H1 (cell line): ENCODE measurements at regions not wholly inside any gene's neighbourhood (a gene's known extent, or its start where the extent isn't known, plus 50 kb on each side); places are given as distances from the start of the nearest gene placed in this dataset.

Experiments
- CTCF ChIA-PET: fragments of 300-600 bp; sonication (Branson Sonifier 250); formaldehyde crosslinking; loops from one replicate; lab custom pipeline; 2021; ENCODE audit not compliant: partially characterized antibody; lab: Charles Lee
- POLR2A ChIA-PET: fragments of 300-600 bp; sonication (Branson Sonifier 250); formaldehyde crosslinking; loops from one replicate; lab custom pipeline; 2021; ENCODE audit warnings: inconsistent platforms; ENCODE audit not compliant: partially characterized antibody; lab: Charles Lee
- DNase-seq, 2 experiments: peaks; one replicate each; pipeline versions ENCODE4 v3.0.0 to v3.0.0-alpha.2; 2010 to 2022; ENCODE audit warnings: low spot score in 2 of 2, low read depth in 1 of 2, mixed read lengths in 1 of 2
- FAIRE-seq: peaks from 2 replicates; lab custom pipeline; 2011; peaks lifted over from hg19 to GRCh38; lab: Jason Lieb, UNC
- H2AFZ ChIP-seq: 2 replicates; pipeline ENCODE4 v1.8.1; 2012; ENCODE audit warnings: low read length, inconsistent platforms
- H2AK5ac ChIP-seq: 2 replicates; pipeline ENCODE4 v1.6.1; 2013; ENCODE audit warnings: low read depth, low read length
- H2BK120ac ChIP-seq: replicated peaks from 2 replicates; pipeline ENCODE3; 2013; ENCODE audit warnings: low read depth, low read length, inconsistent platforms
- H2BK12ac ChIP-seq: 2 replicates; pipeline ENCODE4 v1.6.1; 2013; ENCODE audit warnings: low read depth, low read length
- H2BK15ac ChIP-seq: 2 replicates; pipeline ENCODE4 v1.6.1; 2013; ENCODE audit warnings: low read length
- H2BK20ac ChIP-seq: 2 replicates; pipeline ENCODE4 v1.6.1; 2013; ENCODE audit warnings: low read length
- H2BK5ac ChIP-seq: 2 replicates; pipeline ENCODE4 v1.6.1; 2013; ENCODE audit warnings: low read depth, low read length
- H3K14ac ChIP-seq: 2 replicates; pipeline ENCODE4 v1.6.1; 2013; ENCODE audit warnings: inconsistent platforms; ENCODE audit not compliant: insufficient read length
- H3K18ac ChIP-seq: 2 replicates; pipeline ENCODE4 v1.6.1; 2013; ENCODE audit warnings: low read length; ENCODE audit errors: extremely low read depth
- H3K23ac ChIP-seq: 2 replicates; pipeline ENCODE4 v1.6.1; 2013; ENCODE audit warnings: inconsistent platforms; ENCODE audit not compliant: insufficient read length
- H3K23me2 ChIP-seq: 2 replicates; pipeline ENCODE4 v1.6.1; 2013; ENCODE audit warnings: low read depth, low read length
- H3K27ac ChIP-seq: 2 replicates; pipeline ENCODE4 v1.6.1; 2011; ENCODE audit warnings: low read depth, low read length, inconsistent platforms
- H3K27me3 ChIP-seq, 4 experiments: replicated peaks in 1 of 4; 1 replicate in 1 of 4; 2 replicates in 3 of 4; pipeline versions ENCODE4 v1.6.1 to v1.8.1; 2011 to 2013; ENCODE audit warnings: low read length in 3 of 4, mild to moderate bottlenecking in 3 of 4, inconsistent platforms in 2 of 4, mixed read lengths in 2 of 4, moderate library complexity in 1 of 4; ENCODE audit not compliant: control insufficient read depth in 3 of 4, insufficient read depth in 3 of 4; ENCODE audit errors: extremely low read depth in 1 of 4
- H3K36me3 ChIP-seq, 4 experiments: 2 replicates each; pipeline versions ENCODE4 v1.6.1 to v1.8.1; 2011 to 2013; ENCODE audit warnings: mild to moderate bottlenecking in 4 of 4, low read length in 3 of 4, moderate library complexity in 2 of 4, control low read depth in 1 of 4, inconsistent platforms in 1 of 4; ENCODE audit not compliant: insufficient read depth in 4 of 4, control insufficient read depth in 2 of 4
- H3K4ac ChIP-seq: replicated peaks from 2 replicates; pipeline ENCODE3; 2013; ENCODE audit warnings: low read length, low read depth, mixed read lengths, inconsistent platforms; ENCODE audit not compliant: insufficient read length
- H3K4me1 ChIP-seq, 4 experiments: replicated peaks in 1 of 4; 1 replicate in 1 of 4; 2 replicates in 3 of 4; pipeline versions ENCODE4 v1.6.1 to v1.8.1; 2011 to 2013; ENCODE audit warnings: low read length in 3 of 4, inconsistent platforms in 2 of 4, mixed read lengths in 1 of 4; ENCODE audit not compliant: insufficient read depth in 4 of 4, control insufficient read depth in 3 of 4
- H3K4me2 ChIP-seq, 2 experiments: 2 replicates each; pipeline versions ENCODE4 v1.6.1 to v1.8.1; 2011 to 2013; ENCODE audit warnings: low read depth in 2 of 2, low read length in 2 of 2, control low read depth in 1 of 2, inconsistent platforms in 1 of 2, mild to moderate bottlenecking in 1 of 2; ENCODE audit not compliant: insufficient read depth in 1 of 2
- H3K4me3 ChIP-seq, 4 experiments: fragments of 200-600, 300-600 bp in 1 of 4; sonication (generic), shearing (Covaris generic), sonication (Bioruptor Twin) in 1 of 4; 2 replicates each; pipeline versions ENCODE4 v1.5.1 to v1.8.1; 2011 to 2016; ENCODE audit warnings: low read length in 4 of 4, low read depth in 3 of 4, control low read depth in 2 of 4, inconsistent platforms in 2 of 4, mild to moderate bottlenecking in 2 of 4, mixed read lengths in 1 of 4, moderate library complexity in 1 of 4; ENCODE audit not compliant: insufficient read depth in 2 of 4; ENCODE audit errors: extremely low read depth in 1 of 4
- H3K56ac ChIP-seq: replicated peaks from 2 replicates; pipeline ENCODE3; 2013; ENCODE audit warnings: low read depth, mild to moderate bottlenecking, mixed read lengths, low read length, inconsistent platforms; ENCODE audit not compliant: insufficient read length
- H3K79me1 ChIP-seq: 2 replicates; pipeline ENCODE4 v1.6.1; 2013; ENCODE audit warnings: low read depth, low read length, control low read depth
- H3K79me2 ChIP-seq, 2 experiments: 2 replicates each; pipeline versions ENCODE4 v1.6.1 to v1.8.1; 2012 to 2013; ENCODE audit warnings: low read length in 2 of 2, mild to moderate bottlenecking in 2 of 2, inconsistent platforms in 1 of 2; ENCODE audit not compliant: insufficient read depth in 2 of 2, control insufficient read depth in 1 of 2
- H3K9ac ChIP-seq, 4 experiments: replicated peaks in 1 of 4; 1 replicate in 1 of 4; 2 replicates in 3 of 4; pipeline versions ENCODE4 v1.6.1 to v1.8.1; 2011 to 2013; ENCODE audit warnings: low read depth in 3 of 4, low read length in 3 of 4, control low read depth in 2 of 4, mild to moderate bottlenecking in 2 of 4, moderate library complexity in 2 of 4, inconsistent platforms in 1 of 4; ENCODE audit errors: extremely low read depth in 1 of 4
- H3K9me3 ChIP-seq, 2 experiments: 2 replicates each; pipeline versions ENCODE4 v1.6.1 to v1.8.1; 2012 to 2013; ENCODE audit warnings: mild to moderate bottlenecking in 2 of 2, moderate library complexity in 2 of 2, control low read depth in 1 of 2, inconsistent platforms in 1 of 2, low read depth in 1 of 2, low read length in 1 of 2, mixed read lengths in 1 of 2; ENCODE audit not compliant: insufficient read depth in 2 of 2
- H4K20me1 ChIP-seq, 2 experiments: replicated peaks in 1 of 2; 2 replicates each; pipeline versions ENCODE3 to v1.8.1; 2011 to 2013; ENCODE audit warnings: inconsistent platforms in 2 of 2, low read length in 2 of 2, mild to moderate bottlenecking in 1 of 2; ENCODE audit not compliant: insufficient read depth in 2 of 2, control insufficient read depth in 1 of 2
- H4K5ac ChIP-seq: 2 replicates; pipeline ENCODE4 v1.6.1; 2013; ENCODE audit warnings: low read length, low read depth, mixed read lengths, inconsistent platforms; ENCODE audit not compliant: insufficient read length
- H4K8ac ChIP-seq: 2 replicates; pipeline ENCODE4 v1.8.0; 2013; ENCODE audit warnings: mild to moderate bottlenecking, moderate library complexity, low read length, inconsistent platforms; ENCODE audit not compliant: insufficient read depth; ENCODE audit errors: extremely low read depth
- H4K91ac ChIP-seq: replicated peaks from 2 replicates; pipeline ENCODE3; 2013; ENCODE audit warnings: low read length, mixed read lengths, inconsistent platforms; ENCODE audit not compliant: insufficient read length
- BACH1 ChIP-seq: IDR thresholded peaks from 2 replicates; pipeline ENCODE4 v1.6.1; 2012; ENCODE audit warnings: low read length, improper control_type of control experiment
- BCL11A ChIP-seq, 2 experiments: IDR thresholded peaks; one replicate each; pipeline ENCODE4 v1.6.1; 2011; ENCODE audit warnings: low read depth in 2 of 2, low read length in 2 of 2, mild to moderate bottlenecking in 2 of 2
- CBX5 ChIP-seq: fragments of 300-800, 300-1000 bp; sonication (generic); IDR thresholded peaks from 2 replicates; pipeline ENCODE4 v1.7.1; 2016; ENCODE audit warnings: antibody characterized with exemption, low read length, low read depth
- CHD1 ChIP-seq: IDR thresholded peaks from 2 replicates; pipeline ENCODE4 v1.6.1; 2012; ENCODE audit warnings: low read depth, low read length, improper control_type of control experiment
- FOSL1 ChIP-seq: IDR thresholded peaks from 2 replicates; pipeline ENCODE4 v1.6.1; 2011; ENCODE audit warnings: mild to moderate bottlenecking, low read depth, low read length, moderate library complexity; ENCODE audit not compliant: insufficient read depth
- JUN ChIP-seq: IDR thresholded peaks from 2 replicates; pipeline ENCODE4 v1.6.1; 2011; ENCODE audit warnings: low read depth, mild to moderate bottlenecking, improper control_type of control experiment, low read length
- KDM1A ChIP-seq: fragments of 200-600, 300-600 bp; sonication (generic); IDR thresholded peaks from 2 replicates; pipeline ENCODE4 v1.7.1; 2016; ENCODE audit warnings: mild to moderate bottlenecking, low read length, borderline replicate concordance
- MAFK ChIP-seq: IDR thresholded peaks from 2 replicates; pipeline ENCODE4 v1.6.1; 2012; ENCODE audit warnings: low read depth, mild to moderate bottlenecking, improper control_type of control experiment, low read length
- SIN3A ChIP-seq, 2 experiments: IDR thresholded peaks in 1 of 2; conservative IDR thresholded peaks in 1 of 2; 2 replicates each; pipeline ENCODE4 v1.6.1; 2011 to 2012; ENCODE audit warnings: low read length in 2 of 2, improper control_type of control experiment in 1 of 2, low read depth in 1 of 2, mild to moderate bottlenecking in 1 of 2
- ZNF274 ChIP-seq: IDR thresholded peaks from 2 replicates; pipeline ENCODE4 v1.7.0; 2012; ENCODE audit warnings: low read length, borderline replicate concordance; ENCODE audit errors: extremely low read depth
- WGBS, 2 experiments: shearing (Covaris generic) in 1 of 2; methylation state at CpG; one replicate each; pipeline versions ENCODE4 v1.1.6 to v1.1.7; 2013 to 2015; ENCODE audit warnings: low lambda C conversion rate in 2 of 2, mixed read lengths in 2 of 2, inconsistent platforms in 1 of 2, low coverage in 1 of 2, missing lambda C conversion rate in 1 of 2; ENCODE audit not compliant: insufficient replicate concordance in 2 of 2, insufficient coverage in 1 of 2, insufficient read length in 1 of 2; ENCODE audit errors: extremely low coverage in 1 of 2, missing lambda C conversion rate in 1 of 2; 5-methylcytosine and 5-hydroxymethylcytosine counted together

DNA sequence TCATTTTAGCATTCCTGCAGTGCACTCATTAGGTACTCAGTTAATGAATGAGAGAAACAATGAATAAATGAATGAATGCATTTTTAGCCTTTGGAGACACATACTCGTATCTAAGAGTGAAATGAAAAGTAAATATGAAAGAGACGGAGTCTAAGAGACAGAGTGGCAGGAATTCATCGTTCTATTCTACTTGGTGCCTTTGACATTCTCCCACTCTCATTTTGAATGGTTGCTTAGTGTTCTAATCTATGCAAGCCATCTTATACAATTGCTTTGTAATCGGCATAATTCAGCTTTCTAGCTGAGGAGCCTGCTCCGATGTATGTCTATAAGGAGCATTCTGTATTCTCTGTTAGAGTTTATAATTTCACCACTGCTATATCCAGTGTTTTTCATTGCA lies 554.9 kb downstream of the PLCL1 start:
- H3K9me3 ChIP-seq = no peaks in the 10 kb centered on the region
- H3K79me1 ChIP-seq = no peaks in the 10 kb centered on the region
- no peak for DNase-seq
- H4K91ac ChIP-seq = no peak overlapping the region
- H3K23ac ChIP-seq = no peak overlapping the region
- no peak overlapping the region for H3K27ac ChIP-seq
- no peak overlapping the region for H3K4ac ChIP-seq
- no peak overlapping the region for H4K5ac ChIP-seq
- no peaks in the 10 kb centered on the region; the same call in 1 of the 2 replicates for H3K23me2 ChIP-seq
- TF ChIP-seq ZNF274 = no peak
- TF ChIP-seq CBX5 = no peak
- TF ChIP-seq JUN = no peak
- no peak for TF ChIP-seq FOSL1
- TF ChIP-seq BCL11A (IDR thresholded peaks at IDR 0.05; ENCODE audit: low read depth in 2 of 2, low read length in 2 of 2) = no peak
- no peak for TF ChIP-seq BACH1
- no peak for TF ChIP-seq KDM1A
- no peak for TF ChIP-seq CHD1
- TF ChIP-seq SIN3A (conservative IDR thresholded peaks at IDR 0.05 in 1 of 2, IDR thresholded peaks at IDR 0.05 in 1 of 2; ENCODE audit: low read depth in 1 of 2, low read length in 2 of 2) = no peak
- no peak for TF ChIP-seq MAFK
- TF ChIP-seq, all 59 proteins: peak for 0
- no peak overlapping the region for H3K9ac ChIP-seq
- no peak overlapping the region for H3K4me3 ChIP-seq
- H2BK5ac ChIP-seq = no peak overlapping the region
- no peak overlapping the region for H2AK5ac ChIP-seq
- no peaks in the 10 kb centered on the region for H4K20me1 ChIP-seq
- no peaks in the 10 kb centered on the region for H3K27me3 ChIP-seq
- no peak overlapping the region for H2BK120ac ChIP-seq
- H3K4me1 ChIP-seq = no peaks in the 10 kb centered on the region
- FAIRE-seq = no peak
- H3K36me3 ChIP-seq = no peaks in the 10 kb centered on the region
- H2BK15ac ChIP-seq = no peak overlapping the region
- H4K8ac ChIP-seq = no peak overlapping the region
- no peak overlapping the region for H2BK20ac ChIP-seq
- no peak overlapping the region for H3K4me2 ChIP-seq
- POLR2A ChIA-PET = no interaction called here
- H3K79me2 ChIP-seq = no peaks in the 10 kb centered on the region
- WGBS, 2 experiments = 89% methylated on average over 5 of the region's 5 CpGs; no CpG with 5 or more reads in 1 of the 2 experiments
- CTCF ChIA-PET = no interaction called here
- no peak overlapping the region for H2AFZ ChIP-seq
- no peak overlapping the region for H3K56ac ChIP-seq
- no peak overlapping the region for H2BK12ac ChIP-seq
- no peak overlapping the region for H3K18ac ChIP-seq
- H3K14ac ChIP-seq = no peak overlapping the region
